ENCODE measurements at regions not wholly inside any gene's neighbourhood (a gene's known extent, or its start where the extent isn't known, plus 50 kb on each side); places are given as distances from the start of the nearest gene placed in this dataset.
"Not testable (repeated sequence)": the region's sequence is repeated elsewhere in the genome, so short reads cannot be mapped to it uniquely, and the experiment has no call there.

- H3K27me3 ChIP-seq = no peaks in the 10 kb centered on the region
- H3K36me3 ChIP-seq (replicated peaks in 1 of 2; ENCODE audit: insufficient read depth in 1 of 2, low read depth in 2 of 2) = no peaks in the 10 kb centered on the region
- no peaks in the 10 kb centered on the region for H3K9me3 ChIP-seq
- 84 to 85% methylated on average over 20 of the region's 20 CpGs for WGBS, 2 donors
- H3K27ac ChIP-seq = no peak overlapping the region
- ATAC-seq (no peak), DNase-seq (no peak)
- TF ChIP-seq CTCF (IDR thresholded peaks at IDR 0.05) (no peak), POLR2A (IDR thresholded peaks at IDR 0.05) (no peak)
- peaks cover 10% of the 10 kb centered on the region for H3K4me1 ChIP-seq
- intact Hi-C loops (cut with DNase I) = no loop called here
- no peak overlapping the region for H3K4me3 ChIP-seq
These were observed 497.6 kb upstream of the PHF14 start for GRCh38 chr7:10475940-10476641.

DNA sequence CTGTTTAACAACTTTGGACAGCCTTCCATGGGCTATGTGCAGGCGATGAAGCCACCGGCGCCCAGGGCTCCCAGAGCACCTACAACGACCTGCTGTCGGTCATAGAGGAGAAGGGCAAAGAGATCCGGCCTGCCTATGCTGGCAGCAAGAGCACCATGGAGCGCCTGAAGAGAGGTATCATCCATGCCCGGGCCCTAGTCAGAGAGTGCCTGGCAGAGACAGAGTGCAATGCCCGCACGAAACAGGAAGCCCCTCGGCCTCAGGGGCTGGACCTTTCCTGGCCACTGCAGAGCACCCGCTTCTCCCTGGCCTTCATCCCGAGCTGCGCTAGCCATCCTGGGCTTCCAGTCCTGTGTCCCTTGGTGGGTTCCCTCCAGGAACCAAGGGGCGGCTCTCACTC is 497.0 kb upstream of the PHF14 start:
- TF ChIP-seq POLR2A (IDR thresholded peaks at IDR 0.05) = no peak
- TF ChIP-seq CTCF (IDR thresholded peaks at IDR 0.05) = no peak
- H3K27ac ChIP-seq = no peak overlapping the region
- 94% methylated on average over 9 to 15 of the region's 15 CpGs for WGBS, 2 donors
- no peak for ATAC-seq
- no peak overlapping the region for H3K4me3 ChIP-seq
- intact Hi-C loops (cut with DNase I) = no loop called here
- DNase-seq = no peak
- no peaks in the 10 kb centered on the region for H3K9me3 ChIP-seq
- no peaks in the 10 kb centered on the region for H3K27me3 ChIP-seq
- peaks cover 10% of the 10 kb centered on the region for H3K4me1 ChIP-seq
- no peaks in the 10 kb centered on the region for H3K36me3 ChIP-seq (replicated peaks in 1 of 2; ENCODE audit: insufficient read depth in 1 of 2, low read depth in 2 of 2)

DNA sequence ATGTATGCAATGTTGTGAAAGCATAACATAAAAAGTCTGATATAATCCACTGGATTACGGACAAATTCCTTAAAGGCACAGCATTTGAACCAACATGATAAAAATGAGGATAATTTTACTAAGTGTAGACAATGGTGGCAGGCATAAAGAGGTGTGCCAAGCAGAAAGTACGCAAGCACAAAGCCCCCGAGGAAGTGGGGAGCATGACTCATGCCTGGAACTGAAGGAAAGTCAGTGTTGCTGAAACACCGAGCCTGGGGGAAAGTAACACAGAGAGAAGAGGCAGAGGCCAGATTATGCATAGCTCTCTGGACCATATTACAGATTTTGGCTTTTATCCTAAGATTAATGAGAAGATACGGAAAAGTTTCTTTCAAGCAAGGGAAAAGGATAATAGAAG is 490.0 kb upstream of the PHF14 start:
- H3K27me3 ChIP-seq = no peaks in the 10 kb centered on the region
- no peaks in the 10 kb centered on the region for H3K36me3 ChIP-seq (replicated peaks in 1 of 2; ENCODE audit: insufficient read depth in 1 of 2, low read depth in 2 of 2)
- H3K9me3 ChIP-seq = no peaks in the 10 kb centered on the region
- TF ChIP-seq POLR2A (IDR thresholded peaks at IDR 0.05) = no peak
- no peak for TF ChIP-seq CTCF (IDR thresholded peaks at IDR 0.05)
- ATAC-seq (no peak), DNase-seq (no peak)
- WGBS, 2 donors = 62 to 79% methylated on average over 5 of the region's 5 CpGs
- H3K4me1 ChIP-seq = no peaks in the 10 kb centered on the region
- H3K4me3 ChIP-seq = no peak overlapping the region
- intact Hi-C loops (cut with DNase I) = no loop called here
- H3K27ac ChIP-seq = no peak overlapping the region

- Histone ChIP-seq H3K9me3 (no peaks in the 10 kb centered on the region), H3K36me3 (replicated peaks in 1 of 2; ENCODE audit: insufficient read depth in 1 of 2, low read depth in 2 of 2) (no peaks in the 10 kb centered on the region), H3K27ac (no peak overlapping the region), H3K4me1 (no peaks in the 10 kb centered on the region), H3K27me3 (no peaks in the 10 kb centered on the region), H3K4me3 (no peak overlapping the region)
- ATAC-seq = no peak
- no peak for DNase-seq
- TF ChIP-seq CTCF (IDR thresholded peaks at IDR 0.05) = no peak
- no peak for TF ChIP-seq POLR2A (IDR thresholded peaks at IDR 0.05)
- intact Hi-C loops (cut with DNase I) = no loop called here
These were observed 488.9 kb upstream of the PHF14 start for GRCh38 chr7:10484767-10485166.

- 72 to 79% methylated on average over 13 to 16 of the region's 18 CpGs for WGBS, 2 donors
- H3K4me1 ChIP-seq; H3K27ac ChIP-seq; H3K27me3 ChIP-seq; ATAC-seq; intact Hi-C loops (cut with DNase I); H3K4me3 ChIP-seq; H3K9me3 ChIP-seq; H3K36me3 ChIP-seq (replicated peaks in 1 of 2; ENCODE audit: insufficient read depth in 1 of 2, low read depth in 2 of 2); DNase-seq: not testable (repeated sequence)
These were observed 472.3 kb upstream of the PHF14 start for GRCh38 chr7:10501206-10501884.
